ENCODE measurements at regions not wholly inside any gene's neighbourhood (a gene's known extent, or its start where the extent isn't known, plus 50 kb on each side); places are given as distances from the start of the nearest gene placed in this dataset.

DNA sequence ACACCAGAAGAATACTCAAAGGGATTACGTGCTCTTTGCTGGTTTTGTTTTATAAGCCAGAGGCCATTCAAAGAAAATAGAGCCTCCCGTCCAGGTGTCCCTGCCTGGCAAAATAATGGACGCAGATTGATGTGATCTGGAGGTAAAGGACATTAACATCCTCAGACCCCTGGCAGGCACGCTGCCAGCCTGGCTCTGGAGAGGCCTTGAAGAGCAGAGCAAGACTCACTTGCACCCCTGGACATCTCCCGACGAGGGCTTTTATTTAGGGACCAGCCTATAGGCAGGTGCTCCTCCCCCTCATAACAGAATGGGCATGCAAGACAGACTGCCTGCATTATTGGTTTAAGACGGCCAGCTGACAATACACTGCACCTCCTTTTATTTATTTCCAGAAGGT lies 291.3 kb downstream of the BCL11A start:
- H3K4me1 ChIP-seq, result no peaks in the 10 kb centered on the region

DNA sequence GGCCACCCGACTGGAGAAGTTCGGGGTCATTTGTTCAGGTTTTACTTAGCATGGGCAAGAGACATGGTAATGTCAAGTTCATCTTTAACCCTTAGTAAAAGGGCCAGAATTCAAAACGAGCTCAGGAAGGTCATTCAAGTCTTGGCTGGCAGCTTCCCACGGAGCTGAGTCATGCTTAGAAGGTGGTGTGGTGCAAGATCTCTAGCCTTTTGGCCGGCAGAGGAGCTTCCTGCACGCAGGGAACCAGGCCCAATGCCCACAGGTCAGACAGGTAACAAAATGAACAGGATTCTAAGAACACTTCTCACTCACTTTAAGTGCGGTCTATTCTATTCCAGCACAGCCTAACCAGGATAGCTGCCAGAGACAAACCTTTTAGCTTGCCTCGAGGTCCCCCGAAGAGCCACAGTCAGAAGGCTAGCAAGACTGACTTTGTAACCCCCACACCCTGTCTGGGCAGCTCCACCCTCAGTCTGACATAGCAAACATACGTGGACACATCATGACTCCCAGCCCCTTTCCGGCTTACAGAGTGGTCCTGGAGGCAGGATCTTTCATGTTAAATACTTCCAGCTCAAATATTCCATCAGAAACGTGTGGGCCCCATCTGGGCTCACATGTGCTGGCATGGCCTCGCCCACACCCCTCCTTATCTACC lies 292.7 kb downstream of the BCL11A start:
- DNase-seq, result peak; percentile 70
- no peak for TF ChIP-seq CTCF (IDR thresholded peaks at IDR 0.05)
- no peak overlapping the region for H3K4me3 ChIP-seq
- no peaks in the 10 kb centered on the region for H3K27me3 ChIP-seq (ENCODE audit: low read depth)
- no peak overlapping the region for H3K27ac ChIP-seq
- H3K9me3 ChIP-seq, result no peaks in the 10 kb centered on the region
- intact Hi-C loops (cut with DNase I), result no loop called here
- no peaks in the 10 kb centered on the region for H3K4me1 ChIP-seq
- H3K36me3 ChIP-seq, result no peaks in the 10 kb centered on the region
- peak; percentile 76 to 85 for ATAC-seq

More for the DNA sequence above, 291.3 kb downstream of the BCL11A start:
- Histone ChIP-seq H3K9me3 (no peaks in the 10 kb centered on the region), H3K27me3 (ENCODE audit: low read depth) (no peaks in the 10 kb centered on the region), H3K36me3 (no peaks in the 10 kb centered on the region), H3K4me3 (no peak overlapping the region), H3K27ac (no peak overlapping the region)
- TF ChIP-seq CTCF (IDR thresholded peaks at IDR 0.05), result no peak
- ATAC-seq, result no peak
- DNase-seq, result no peak
- intact Hi-C loops (cut with DNase I), result no loop called here

GRCh38 chr2:60259781-60260180 lies 293.7 kb downstream of the BCL11A start:
- no peaks in the 10 kb centered on the region for H3K36me3 ChIP-seq
- DNase-seq, result no peak
- H3K27me3 ChIP-seq (ENCODE audit: low read depth), result no peaks in the 10 kb centered on the region
- intact Hi-C loops (cut with DNase I), result no loop called here
- no peaks in the 10 kb centered on the region for H3K9me3 ChIP-seq
- H3K4me3 ChIP-seq, result no peak overlapping the region
- H3K27ac ChIP-seq, result no peak overlapping the region
- ATAC-seq, result no peak
- no peak for TF ChIP-seq CTCF (IDR thresholded peaks at IDR 0.05)
- no peaks in the 10 kb centered on the region for H3K4me1 ChIP-seq

- Histone ChIP-seq H3K36me3 (no peaks in the 10 kb centered on the region), H3K9me3 (no peaks in the 10 kb centered on the region), H3K4me1 (no peaks in the 10 kb centered on the region), H3K27ac (no peak overlapping the region), H3K27me3 (ENCODE audit: low read depth) (no peaks in the 10 kb centered on the region), H3K4me3 (no peak overlapping the region)
- DNase-seq (no peak), ATAC-seq (no peak)
- intact Hi-C loops (cut with DNase I), result no loop called here
- no peak for TF ChIP-seq CTCF (IDR thresholded peaks at IDR 0.05)
Observed at GRCh38 chr2:60252581-60253150, 300.8 kb downstream of the BCL11A start.

DNA sequence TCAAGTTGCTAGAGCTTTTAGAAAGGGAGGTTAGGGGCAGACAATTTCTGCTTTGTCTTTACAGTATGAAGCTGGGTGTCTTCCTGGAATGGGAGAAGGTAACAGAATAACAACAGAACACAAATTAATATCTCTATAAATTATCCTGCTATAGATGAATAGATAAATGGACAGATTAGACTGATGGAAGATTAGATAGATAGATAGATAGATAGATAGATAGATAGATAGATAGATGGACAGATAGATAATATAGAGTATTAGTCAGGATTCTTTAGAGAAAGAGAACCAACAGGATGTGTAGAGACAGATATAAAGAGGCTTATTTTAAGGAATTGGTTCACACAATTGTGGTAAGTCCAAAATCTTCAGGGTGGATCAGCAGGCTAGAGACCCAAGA lies 302.2 kb downstream of the BCL11A start:
- intact Hi-C loops (cut with DNase I), result no loop called here
- DNase-seq, result no peak
- no peak for ATAC-seq
- Histone ChIP-seq H3K36me3 (no peaks in the 10 kb centered on the region), H3K27me3 (ENCODE audit: low read depth) (no peaks in the 10 kb centered on the region), H3K9me3 (no peaks in the 10 kb centered on the region), H3K4me1 (no peaks in the 10 kb centered on the region), H3K27ac (no peak overlapping the region), H3K4me3 (no peak overlapping the region)
- no peak for TF ChIP-seq CTCF (IDR thresholded peaks at IDR 0.05)
